Aorta (tissue), 5 donors: ENCODE measurements at regions not wholly inside any gene's neighbourhood (a gene's known extent, or its start where the extent isn't known, plus 50 kb on each side); places are given as distances from the start of the nearest gene placed in this dataset.
A peak's percentile ranks its signal among the peaks of the same experiment; 100 is the strongest.

Source experiments
- ATAC-seq: fragments of 200-7000 bp; cut with Tn5 transposase; one replicate; pipeline ENCODE4 v1.9.1; 2022; ENCODE audit warnings: moderate library complexity; ENCODE audit not compliant: low FRiP score
- DNase-seq, 2 donors: peaks; one replicate each; pipeline ENCODE4 v3.0.0-alpha.2; 2020
- H3K27ac ChIP-seq, 2 donors: one replicate each; pipeline ENCODE4 v1.5.1; 2013; ENCODE audit warnings: low read length in 2 of 2, mild to moderate bottlenecking in 2 of 2, moderate library complexity in 2 of 2, control low read depth in 1 of 2, inconsistent platforms in 1 of 2, low read depth in 1 of 2
- H3K27me3 ChIP-seq, 2 donors: one replicate each; pipeline ENCODE4 v1.6.1; 2013; ENCODE audit warnings: control low read depth in 1 of 2, low read length in 1 of 2, mild to moderate bottlenecking in 1 of 2, moderate library complexity in 1 of 2; ENCODE audit not compliant: insufficient read depth in 2 of 2, control insufficient read depth in 1 of 2
- H3K36me3 ChIP-seq, 2 donors: one replicate each; pipeline ENCODE4 v1.6.1; 2013; ENCODE audit warnings: control low read depth in 1 of 2, low read length in 1 of 2, mild to moderate bottlenecking in 1 of 2; ENCODE audit not compliant: insufficient read depth in 2 of 2, control insufficient read depth in 1 of 2
- H3K4me1 ChIP-seq, 2 donors: one replicate each; pipeline ENCODE4 v1.6.1; 2013; ENCODE audit warnings: low read length in 2 of 2, control low read depth in 1 of 2, mild to moderate bottlenecking in 1 of 2, moderate library complexity in 1 of 2; ENCODE audit not compliant: insufficient read depth in 2 of 2, control insufficient read depth in 1 of 2
- H3K4me3 ChIP-seq, 2 donors: one replicate each; pipeline ENCODE4 v1.5.1; 2013; ENCODE audit warnings: low read length in 2 of 2, control low read depth in 1 of 2, mild to moderate bottlenecking in 1 of 2
- H3K9me3 ChIP-seq: one replicate; pipeline ENCODE4 v1.6.1; 2013; ENCODE audit warnings: mild to moderate bottlenecking, low read length; ENCODE audit not compliant: control insufficient read depth
- WGBS, 2 donors: extraction: QIAGEN DNeasy Blood & Tissue Kit; methylation state at CpG; one replicate each; pipeline ENCODE4 v1.1.7; 2013; 5-methylcytosine and 5-hydroxymethylcytosine counted together
- intact Hi-C, 2 donors: fragments of 100-400 bp; cut with DNase I; formaldehyde crosslinking; loops; one replicate each; pipeline versions ENCODE4 v1.14.2 to v1.15.0; 2022
- donor health status: healthy with polysubstance abuse.
- donor health status: Bipolar disorder and iron deficiency.
- donor health status: DM: no; HTN: no; CAD: no.
- donor health status: DM: no; HTN: no; CAD: no.
- donor health status: DM: yes; HTN: yes; CAD: no.

GRCh38 chr7:84701524-84702306 lies 485.1 kb downstream of the SEMA3D start:
- DNase-seq (peak in 1 of 2 donors; percentile 50), ATAC-seq (peak; percentile 67)
- WGBS, 2 donors = 1 to 5% methylated on average over 7 of the region's 7 CpGs
- Histone ChIP-seq H3K4me1 (no peaks in the 10 kb centered on the region), H3K36me3 (no peaks in the 10 kb centered on the region), H3K9me3 (no peaks in the 10 kb centered on the region), H3K4me3 (no peak overlapping the region), H3K27me3 (no peaks in the 10 kb centered on the region), H3K27ac (peak overlapping the region in 1 of 2 donors; percentile 68)
- intact Hi-C loops = no loop called here

GRCh38 chr7:84700563-84701370 lies 486.1 kb downstream of the SEMA3D start:
- H3K27me3 ChIP-seq = no peaks in the 10 kb centered on the region
- no peaks in the 10 kb centered on the region for H3K4me1 ChIP-seq
- WGBS, 2 donors = 96 to 97% methylated on average over 2 of the region's 2 CpGs
- no peaks in the 10 kb centered on the region for H3K9me3 ChIP-seq
- no peak overlapping the region for H3K4me3 ChIP-seq
- DNase-seq (no peak), ATAC-seq (no peak)
- H3K27ac ChIP-seq = no peak overlapping the region
- intact Hi-C loops = no loop called here
- no peaks in the 10 kb centered on the region for H3K36me3 ChIP-seq

GRCh38 chr7:84697506-84697905 lies 489.4 kb downstream of the SEMA3D start:
- H3K27me3 ChIP-seq = no peaks in the 10 kb centered on the region
- no peak overlapping the region for H3K4me3 ChIP-seq
- no peak overlapping the region for H3K27ac ChIP-seq
- no peaks in the 10 kb centered on the region for H3K4me1 ChIP-seq
- intact Hi-C loops = no loop called here
- DNase-seq = no peak
- no peaks in the 10 kb centered on the region for H3K36me3 ChIP-seq
- 31 to 34% methylated on average over 2 of the region's 2 CpGs for WGBS, 2 donors
- H3K9me3 ChIP-seq = no peaks in the 10 kb centered on the region
- ATAC-seq = no peak

GRCh38 chr7:84693483-84693882 lies 493.4 kb downstream of the SEMA3D start:
- Histone ChIP-seq H3K27me3 (no peaks in the 10 kb centered on the region), H3K4me3 (no peak overlapping the region), H3K4me1 (no peaks in the 10 kb centered on the region), H3K9me3 (no peaks in the 10 kb centered on the region), H3K36me3 (no peaks in the 10 kb centered on the region), H3K27ac (no peak overlapping the region)
- ATAC-seq (no peak), DNase-seq (no peak)
- WGBS, 2 donors = 95% methylated on average over 1 of the region's 1 CpG
- intact Hi-C loops = no loop called here

GRCh38 chr7:84688671-84689070 lies 494.1 kb upstream of the SEMA3A start:
- no peaks in the 10 kb centered on the region for H3K9me3 ChIP-seq
- no peak overlapping the region for H3K27ac ChIP-seq
- DNase-seq = no peak
- intact Hi-C loops = no loop called here
- H3K36me3 ChIP-seq = no peaks in the 10 kb centered on the region
- no peaks in the 10 kb centered on the region for H3K4me1 ChIP-seq
- ATAC-seq = no peak
- H3K27me3 ChIP-seq = no peaks in the 10 kb centered on the region
- no peak overlapping the region for H3K4me3 ChIP-seq

GRCh38 chr7:84686373-84686772 lies 491.8 kb upstream of the SEMA3A start:
- Histone ChIP-seq H3K9me3 (no peaks in the 10 kb centered on the region), H3K27me3 (no peaks in the 10 kb centered on the region), H3K4me3 (no peak overlapping the region), H3K4me1 (no peaks in the 10 kb centered on the region), H3K36me3 (no peaks in the 10 kb centered on the region), H3K27ac (no peak overlapping the region)
- WGBS, 2 donors = 89 to 95% methylated on average over 1 of the region's 1 CpG
- no peak for DNase-seq
- no peak for ATAC-seq
- intact Hi-C loops = no loop called here

- H3K9me3 ChIP-seq = no peaks in the 10 kb centered on the region
- DNase-seq (no peak), ATAC-seq (no peak)
- no peak overlapping the region for H3K27ac ChIP-seq
- no peaks in the 10 kb centered on the region for H3K4me1 ChIP-seq
- H3K27me3 ChIP-seq = no peaks in the 10 kb centered on the region
- H3K36me3 ChIP-seq = no peaks in the 10 kb centered on the region
- H3K4me3 ChIP-seq = no peak overlapping the region
- intact Hi-C loops = no loop called here
- 97 to 98% methylated on average over 1 of the region's 1 CpG for WGBS, 2 donors
Measured at GRCh38 chr7:84684836-84685480, 490.4 kb upstream of the SEMA3A start.

GRCh38 chr7:84682543-84682942 lies 488.0 kb upstream of the SEMA3A start:
- Histone ChIP-seq H3K36me3 (no peaks in the 10 kb centered on the region), H3K4me1 (peaks cover 0 to under 1% of the 10 kb centered on the region in 2 donors), H3K9me3 (no peaks in the 10 kb centered on the region), H3K27me3 (no peaks in the 10 kb centered on the region), H3K4me3 (no peak overlapping the region), H3K27ac (no peak overlapping the region)
- DNase-seq = no peak
- intact Hi-C loops = no loop called here
- 90 to 97% methylated on average over 2 of the region's 2 CpGs for whole genome bisulfite sequencing, 2 donors
- ATAC-seq = no peak
